ENCODE measurements at regions not wholly inside any gene's neighbourhood (a gene's known extent, or its start where the extent isn't known, plus 50 kb on each side); places are given as distances from the start of the nearest gene placed in this dataset.

GRCh38 chr6:6729971-6730370 is 141.5 kb downstream of the LY86 start:
- no peak for TF ChIP-seq ZNF843 (tag by site-specific recombination; IDR thresholded peaks at IDR 0.05)
- no peak for TF ChIP-seq ZBTB20 (tag by site-specific recombination; IDR thresholded peaks at IDR 0.05)
- TF ChIP-seq, protein P1, sequence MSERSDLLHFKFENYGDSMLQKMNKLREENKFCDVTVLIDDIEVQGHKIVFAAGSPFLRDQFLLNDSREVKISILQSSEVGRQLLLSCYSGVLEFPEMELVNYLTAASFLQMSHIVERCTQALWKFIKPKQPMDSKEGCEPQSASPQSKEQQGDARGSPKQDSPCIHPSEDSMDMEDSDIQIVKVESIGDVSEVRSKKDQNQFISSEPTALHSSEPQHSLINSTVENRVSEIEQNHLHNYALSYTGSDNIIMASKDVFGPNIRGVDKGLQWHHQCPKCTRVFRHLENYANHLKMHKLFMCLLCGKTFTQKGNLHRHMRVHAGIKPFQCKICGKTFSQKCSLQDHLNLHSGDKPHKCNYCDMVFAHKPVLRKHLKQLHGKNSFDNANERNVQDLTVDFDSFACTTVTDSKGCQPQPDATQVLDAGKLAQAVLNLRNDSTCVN (tag by site-specific recombination; optimal IDR thresholded peaks at IDR 0.05): no peak
- TF ChIP-seq, protein P2, sequence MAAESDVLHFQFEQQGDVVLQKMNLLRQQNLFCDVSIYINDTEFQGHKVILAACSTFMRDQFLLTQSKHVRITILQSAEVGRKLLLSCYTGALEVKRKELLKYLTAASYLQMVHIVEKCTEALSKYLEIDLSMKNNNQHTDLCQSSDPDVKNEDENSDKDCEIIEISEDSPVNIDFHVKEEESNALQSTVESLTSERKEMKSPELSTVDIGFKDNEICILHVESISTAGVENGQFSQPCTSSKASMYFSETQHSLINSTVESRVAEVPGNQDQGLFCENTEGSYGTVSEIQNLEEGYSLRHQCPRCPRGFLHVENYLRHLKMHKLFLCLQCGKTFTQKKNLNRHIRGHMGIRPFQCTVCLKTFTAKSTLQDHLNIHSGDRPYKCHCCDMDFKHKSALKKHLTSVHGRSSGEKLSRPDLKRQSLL (tag by site-specific recombination; IDR thresholded peaks at IDR 0.05): no peak
- TF ChIP-seq ZFP69B (tag by site-specific recombination; IDR thresholded peaks at IDR 0.05): no peak
- TF ChIP-seq ZBTB1 (tag by site-specific recombination; IDR thresholded peaks at IDR 0.05): no peak
- no peak for TF ChIP-seq ZNF18 (tag by site-specific recombination; IDR thresholded peaks at IDR 0.05)
- no peak for TF ChIP-seq ZNF610 (tag by site-specific recombination; IDR thresholded peaks at IDR 0.05; ENCODE audit: borderline replicate concordance)
- no peak for TF ChIP-seq ZNF416 (tag by site-specific recombination; IDR thresholded peaks at IDR 0.05)
- TF ChIP-seq ZNF311 (tag by site-specific recombination; IDR thresholded peaks at IDR 0.05; ENCODE audit: borderline replicate concordance): no peak
- no peak for TF ChIP-seq ZNF621 (tag by site-specific recombination; IDR thresholded peaks at IDR 0.05)
- TF ChIP-seq, protein P3, sequence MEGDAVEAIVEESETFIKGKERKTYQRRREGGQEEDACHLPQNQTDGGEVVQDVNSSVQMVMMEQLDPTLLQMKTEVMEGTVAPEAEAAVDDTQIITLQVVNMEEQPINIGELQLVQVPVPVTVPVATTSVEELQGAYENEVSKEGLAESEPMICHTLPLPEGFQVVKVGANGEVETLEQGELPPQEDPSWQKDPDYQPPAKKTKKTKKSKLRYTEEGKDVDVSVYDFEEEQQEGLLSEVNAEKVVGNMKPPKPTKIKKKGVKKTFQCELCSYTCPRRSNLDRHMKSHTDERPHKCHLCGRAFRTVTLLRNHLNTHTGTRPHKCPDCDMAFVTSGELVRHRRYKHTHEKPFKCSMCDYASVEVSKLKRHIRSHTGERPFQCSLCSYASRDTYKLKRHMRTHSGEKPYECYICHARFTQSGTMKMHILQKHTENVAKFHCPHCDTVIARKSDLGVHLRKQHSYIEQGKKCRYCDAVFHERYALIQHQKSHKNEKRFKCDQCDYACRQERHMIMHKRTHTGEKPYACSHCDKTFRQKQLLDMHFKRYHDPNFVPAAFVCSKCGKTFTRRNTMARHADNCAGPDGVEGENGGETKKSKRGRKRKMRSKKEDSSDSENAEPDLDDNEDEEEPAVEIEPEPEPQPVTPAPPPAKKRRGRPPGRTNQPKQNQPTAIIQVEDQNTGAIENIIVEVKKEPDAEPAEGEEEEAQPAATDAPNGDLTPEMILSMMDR (tag by site-specific recombination; IDR thresholded peaks at IDR 0.05): no peak

All from HEK293 (cell line).